ENCODE measurements at regions not wholly inside any gene's neighbourhood (a gene's known extent, or its start where the extent isn't known, plus 50 kb on each side); places are given as distances from the start of the nearest gene placed in this dataset.

- Histone ChIP-seq H3K4me1 (no peaks in the 10 kb centered on the region), H3K27ac (no peak overlapping the region), H3K27me3 (replicated peaks in 1 of 7) (peaks cover 0 to 25% (median 0%) of the 10 kb centered on the region in 7 donors), H3K4me3 (no peak overlapping the region), H3K36me3 (no peaks in the 10 kb centered on the region), H3K9me3 (no peaks in the 10 kb centered on the region)
- TF ChIP-seq POLR2A (IDR thresholded peaks at IDR 0.05) (no peak), POLR2AphosphoS5 (IDR thresholded peaks at IDR 0.05) (no peak)
- TF ChIP-seq, protein P1, sequence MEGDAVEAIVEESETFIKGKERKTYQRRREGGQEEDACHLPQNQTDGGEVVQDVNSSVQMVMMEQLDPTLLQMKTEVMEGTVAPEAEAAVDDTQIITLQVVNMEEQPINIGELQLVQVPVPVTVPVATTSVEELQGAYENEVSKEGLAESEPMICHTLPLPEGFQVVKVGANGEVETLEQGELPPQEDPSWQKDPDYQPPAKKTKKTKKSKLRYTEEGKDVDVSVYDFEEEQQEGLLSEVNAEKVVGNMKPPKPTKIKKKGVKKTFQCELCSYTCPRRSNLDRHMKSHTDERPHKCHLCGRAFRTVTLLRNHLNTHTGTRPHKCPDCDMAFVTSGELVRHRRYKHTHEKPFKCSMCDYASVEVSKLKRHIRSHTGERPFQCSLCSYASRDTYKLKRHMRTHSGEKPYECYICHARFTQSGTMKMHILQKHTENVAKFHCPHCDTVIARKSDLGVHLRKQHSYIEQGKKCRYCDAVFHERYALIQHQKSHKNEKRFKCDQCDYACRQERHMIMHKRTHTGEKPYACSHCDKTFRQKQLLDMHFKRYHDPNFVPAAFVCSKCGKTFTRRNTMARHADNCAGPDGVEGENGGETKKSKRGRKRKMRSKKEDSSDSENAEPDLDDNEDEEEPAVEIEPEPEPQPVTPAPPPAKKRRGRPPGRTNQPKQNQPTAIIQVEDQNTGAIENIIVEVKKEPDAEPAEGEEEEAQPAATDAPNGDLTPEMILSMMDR (IDR thresholded peaks at IDR 0.05 in 8 of 11, conservative IDR thresholded peaks at IDR 0.05 in 3 of 11): no peak
- DNase-seq: no peak
- intact Hi-C loops (cut with DNase I; ENCODE audit: low total_unique reads): no loop called here
- 1 to 9% (median 4%) methylated on average over 2 of the region's 2 CpGs for WGBS, 5 donors
These were observed 50.5 kb upstream of the DLX2 start for GRCh38 chr2:172153156-172153555.

GRCh38 chr2:172153757-172154156 lies 51.1 kb upstream of the DLX2 start:
- H3K27ac ChIP-seq: no peak overlapping the region
- peaks cover 0 to 25% (median 0%) of the 10 kb centered on the region in 7 donors for H3K27me3 ChIP-seq (replicated peaks in 1 of 7)
- no peaks in the 10 kb centered on the region for H3K4me1 ChIP-seq
- H3K9me3 ChIP-seq: no peaks in the 10 kb centered on the region
- TF ChIP-seq, protein P1 (IDR thresholded peaks at IDR 0.05 in 8 of 11, conservative IDR thresholded peaks at IDR 0.05 in 3 of 11): no peak
- TF ChIP-seq POLR2A (IDR thresholded peaks at IDR 0.05): no peak
- no peak for TF ChIP-seq POLR2AphosphoS5 (IDR thresholded peaks at IDR 0.05)
- intact Hi-C loops (cut with DNase I; ENCODE audit: low total_unique reads): no loop called here
- no peaks in the 10 kb centered on the region for H3K36me3 ChIP-seq
- no peak for DNase-seq
- no peak overlapping the region for H3K4me3 ChIP-seq

DNA sequence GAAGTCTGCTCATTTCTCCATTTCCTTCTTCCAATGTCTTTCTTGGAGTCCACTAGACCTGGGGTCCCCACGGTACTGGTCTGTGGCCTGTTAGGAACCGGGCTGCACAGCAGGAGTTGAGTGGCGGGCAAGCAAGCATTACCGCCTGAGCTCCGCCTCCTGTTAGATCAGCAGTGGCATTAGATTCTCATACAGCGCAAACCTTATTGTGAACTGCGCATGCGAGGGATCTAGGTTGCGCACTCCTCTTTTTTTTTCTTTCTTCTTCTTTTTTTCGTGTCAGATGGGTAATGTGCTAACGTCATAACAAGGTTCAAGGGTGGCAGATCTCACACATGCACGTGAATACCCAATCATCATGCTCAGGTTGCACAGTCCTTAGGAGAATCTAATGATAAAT lies 53.1 kb upstream of the DLX2 start:
- TF ChIP-seq POLR2A (IDR thresholded peaks at IDR 0.05) (no peak), POLR2AphosphoS5 (IDR thresholded peaks at IDR 0.05) (no peak)
- WGBS, 5 donors: 86 to 94% (median 88%) methylated on average over 12 of the region's 12 CpGs

DNA sequence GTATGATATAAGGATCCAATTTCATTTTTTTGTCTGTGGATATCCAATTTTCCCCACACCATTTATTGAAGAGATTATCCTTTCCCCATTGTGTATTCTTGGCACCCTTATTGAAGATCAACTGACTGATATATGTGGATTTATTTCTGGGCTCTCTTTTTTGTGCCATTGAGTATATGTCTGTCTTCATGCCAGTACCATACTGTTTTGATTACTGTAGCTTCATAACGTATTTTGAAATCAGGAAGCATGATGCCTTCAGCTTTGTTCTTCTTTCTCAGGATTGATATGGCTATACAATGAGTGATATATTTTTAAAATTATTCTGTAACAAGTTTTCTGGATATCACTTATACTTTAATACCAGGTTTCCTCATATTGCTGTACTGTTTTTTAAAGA lies 58.1 kb upstream of the DLX2 start:
- intact Hi-C loops (cut with DNase I; ENCODE audit: low total_unique reads): no loop called here
- no peak for DNase-seq
- H3K36me3 ChIP-seq: no peaks in the 10 kb centered on the region
- H3K27me3 ChIP-seq (replicated peaks in 1 of 7): peaks cover 0 to 21% (median 0%) of the 10 kb centered on the region in 7 donors
- peaks cover 0 to 13% (median 10%) of the 10 kb centered on the region in 8 donors for H3K9me3 ChIP-seq
- H3K4me1 ChIP-seq: no peaks in the 10 kb centered on the region
- H3K27ac ChIP-seq: no peak overlapping the region
- no peak overlapping the region for H3K4me3 ChIP-seq
- TF ChIP-seq POLR2AphosphoS5 (IDR thresholded peaks at IDR 0.05): no peak
- no peak for TF ChIP-seq POLR2A (IDR thresholded peaks at IDR 0.05)
- TF ChIP-seq, protein P1 (IDR thresholded peaks at IDR 0.05 in 8 of 11, conservative IDR thresholded peaks at IDR 0.05 in 3 of 11): no peak
- 82 to 100% (median 91%) methylated on average over 1 of the region's 1 CpG for WGBS, 5 donors

More for the DNA sequence above, 53.1 kb upstream of the DLX2 start:
- Histone ChIP-seq H3K36me3 (no peaks in the 10 kb centered on the region), H3K4me3 (no peak overlapping the region), H3K27me3 (replicated peaks in 1 of 7) (peaks cover 0 to 21% (median 0%) of the 10 kb centered on the region in 7 donors), H3K9me3 (peaks cover 0 to 4% (median 2%) of the 10 kb centered on the region in 8 donors), H3K27ac (no peak overlapping the region), H3K4me1 (no peaks in the 10 kb centered on the region)
- no peak for DNase-seq
- intact Hi-C loops (cut with DNase I; ENCODE audit: low total_unique reads): no loop called here

Measured in spleen (tissue), 11 donors.